Neutrophil (primary cell): ENCODE measurements at regions not wholly inside any gene's neighbourhood (a gene's known extent, or its start where the extent isn't known, plus 50 kb on each side); places are given as distances from the start of the nearest gene placed in this dataset.

ENCODE experiments used
- H3K27ac ChIP-seq: fragments of 200-600 bp; sonication (generic); 2 replicates; pipeline ENCODE4 v1.5.1; 2016; ENCODE audit warnings: mild to moderate bottlenecking, moderate library complexity
- H3K27me3 ChIP-seq: fragments of 200-600 bp; sonication (generic); 2 replicates; pipeline ENCODE4 v1.6.0; 2016; ENCODE audit warnings: mild to moderate bottlenecking
- H3K36me3 ChIP-seq: fragments of 200-600 bp; sonication (generic); 2 replicates; pipeline ENCODE4 v1.5.1; 2017
- H3K4me1 ChIP-seq, 2 experiments: fragments of 200-600 bp in 1 of 2; sonication (generic) in 1 of 2; 1 replicate in 1 of 2; 2 replicates in 1 of 2; pipeline versions ENCODE4 v1.5.1 to v1.6.1; 2013 to 2016; ENCODE audit warnings: low read depth in 1 of 2, low read length in 1 of 2, mild to moderate bottlenecking in 1 of 2, moderate library complexity in 1 of 2; ENCODE audit not compliant: control insufficient read depth in 1 of 2, insufficient read depth in 1 of 2
- H3K4me3 ChIP-seq, 2 experiments: fragments of 200-600 bp in 1 of 2; sonication (generic) in 1 of 2; 1 replicate in 1 of 2; 2 replicates in 1 of 2; pipeline ENCODE4 v1.5.1; 2013 to 2016; ENCODE audit warnings: low read depth in 1 of 2, low read length in 1 of 2, mild to moderate bottlenecking in 1 of 2, moderate library complexity in 1 of 2
- H3K9me3 ChIP-seq: fragments of 200-600 bp; sonication (generic); 2 replicates; pipeline ENCODE4 v1.5.1; 2016
- TF ChIP-seq, protein P1 (sequence below): fragments of 200-600 bp; sonication (generic); IDR thresholded peaks from 2 replicates; pipeline ENCODE4 v1.5.1; 2016; ENCODE audit warnings: antibody characterized with exemption

DNA sequence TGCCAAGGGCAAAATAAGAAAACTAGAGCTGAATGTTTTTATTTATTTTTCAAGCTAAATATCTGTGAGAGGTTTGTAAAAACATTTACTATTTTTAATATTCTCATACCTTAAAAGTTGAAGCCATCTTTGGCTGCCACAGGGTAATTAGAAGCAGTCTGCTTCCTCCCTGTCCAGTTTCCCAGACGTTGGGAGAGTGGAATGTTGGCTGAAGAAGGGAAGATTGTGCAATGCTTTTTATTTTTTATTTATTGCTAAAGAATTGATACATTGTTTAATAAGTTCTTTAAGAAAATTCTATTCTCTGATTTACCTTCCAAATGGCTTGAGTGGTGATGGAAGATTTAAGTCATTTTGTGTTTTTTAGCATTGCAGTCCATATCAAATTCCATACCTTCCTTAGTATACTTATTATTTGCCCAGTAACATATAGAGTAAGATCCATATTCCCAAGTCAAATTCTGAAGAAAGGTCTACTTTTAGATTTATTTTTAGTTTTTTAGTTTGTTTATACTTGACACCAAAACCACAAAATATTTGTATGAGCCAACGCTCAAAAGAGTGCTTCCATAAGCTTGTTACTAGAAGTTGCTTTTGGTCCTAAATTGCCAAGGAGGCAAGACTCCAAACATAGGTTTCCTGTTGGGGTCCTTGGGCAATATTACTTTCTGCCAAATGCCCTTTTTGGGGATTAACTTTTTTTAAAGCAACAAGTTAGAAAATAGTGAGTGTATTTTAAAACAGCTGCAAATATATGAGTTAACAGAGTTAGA lies 124.0 kb upstream of the CPM start:
- H3K9me3 ChIP-seq = no peaks in the 10 kb centered on the region
- no peak overlapping the region for H3K27ac ChIP-seq
- H3K36me3 ChIP-seq = no peaks in the 10 kb centered on the region
- peaks cover 0 to 6% of the 10 kb centered on the region in 2 experiments for H3K4me1 ChIP-seq
- TF ChIP-seq, protein P1, sequence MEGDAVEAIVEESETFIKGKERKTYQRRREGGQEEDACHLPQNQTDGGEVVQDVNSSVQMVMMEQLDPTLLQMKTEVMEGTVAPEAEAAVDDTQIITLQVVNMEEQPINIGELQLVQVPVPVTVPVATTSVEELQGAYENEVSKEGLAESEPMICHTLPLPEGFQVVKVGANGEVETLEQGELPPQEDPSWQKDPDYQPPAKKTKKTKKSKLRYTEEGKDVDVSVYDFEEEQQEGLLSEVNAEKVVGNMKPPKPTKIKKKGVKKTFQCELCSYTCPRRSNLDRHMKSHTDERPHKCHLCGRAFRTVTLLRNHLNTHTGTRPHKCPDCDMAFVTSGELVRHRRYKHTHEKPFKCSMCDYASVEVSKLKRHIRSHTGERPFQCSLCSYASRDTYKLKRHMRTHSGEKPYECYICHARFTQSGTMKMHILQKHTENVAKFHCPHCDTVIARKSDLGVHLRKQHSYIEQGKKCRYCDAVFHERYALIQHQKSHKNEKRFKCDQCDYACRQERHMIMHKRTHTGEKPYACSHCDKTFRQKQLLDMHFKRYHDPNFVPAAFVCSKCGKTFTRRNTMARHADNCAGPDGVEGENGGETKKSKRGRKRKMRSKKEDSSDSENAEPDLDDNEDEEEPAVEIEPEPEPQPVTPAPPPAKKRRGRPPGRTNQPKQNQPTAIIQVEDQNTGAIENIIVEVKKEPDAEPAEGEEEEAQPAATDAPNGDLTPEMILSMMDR = no peak
- H3K4me3 ChIP-seq = no peak overlapping the region
- H3K27me3 ChIP-seq = no peaks in the 10 kb centered on the region

DNA sequence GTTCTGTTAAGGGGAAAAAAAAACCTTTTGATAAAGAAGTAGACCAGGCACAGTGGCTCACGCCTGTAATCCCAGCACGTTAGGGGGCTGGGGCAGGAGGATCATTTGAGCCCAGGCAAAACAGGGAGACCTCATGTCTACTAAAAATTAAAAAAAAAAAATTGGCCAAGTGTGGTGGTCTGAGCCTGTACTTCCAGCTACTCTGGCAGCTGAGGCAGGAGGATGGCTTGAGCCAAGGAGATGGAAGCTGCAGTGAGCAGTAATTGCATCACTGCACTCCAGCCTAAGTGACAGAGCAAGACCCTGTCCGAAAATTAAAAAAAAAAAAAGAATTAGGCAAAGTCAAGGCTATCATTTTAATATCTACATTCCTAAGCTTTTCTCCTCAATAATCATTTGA lies 124.8 kb upstream of the CPM start:
- no peaks in the 10 kb centered on the region for H3K36me3 ChIP-seq

DNA sequence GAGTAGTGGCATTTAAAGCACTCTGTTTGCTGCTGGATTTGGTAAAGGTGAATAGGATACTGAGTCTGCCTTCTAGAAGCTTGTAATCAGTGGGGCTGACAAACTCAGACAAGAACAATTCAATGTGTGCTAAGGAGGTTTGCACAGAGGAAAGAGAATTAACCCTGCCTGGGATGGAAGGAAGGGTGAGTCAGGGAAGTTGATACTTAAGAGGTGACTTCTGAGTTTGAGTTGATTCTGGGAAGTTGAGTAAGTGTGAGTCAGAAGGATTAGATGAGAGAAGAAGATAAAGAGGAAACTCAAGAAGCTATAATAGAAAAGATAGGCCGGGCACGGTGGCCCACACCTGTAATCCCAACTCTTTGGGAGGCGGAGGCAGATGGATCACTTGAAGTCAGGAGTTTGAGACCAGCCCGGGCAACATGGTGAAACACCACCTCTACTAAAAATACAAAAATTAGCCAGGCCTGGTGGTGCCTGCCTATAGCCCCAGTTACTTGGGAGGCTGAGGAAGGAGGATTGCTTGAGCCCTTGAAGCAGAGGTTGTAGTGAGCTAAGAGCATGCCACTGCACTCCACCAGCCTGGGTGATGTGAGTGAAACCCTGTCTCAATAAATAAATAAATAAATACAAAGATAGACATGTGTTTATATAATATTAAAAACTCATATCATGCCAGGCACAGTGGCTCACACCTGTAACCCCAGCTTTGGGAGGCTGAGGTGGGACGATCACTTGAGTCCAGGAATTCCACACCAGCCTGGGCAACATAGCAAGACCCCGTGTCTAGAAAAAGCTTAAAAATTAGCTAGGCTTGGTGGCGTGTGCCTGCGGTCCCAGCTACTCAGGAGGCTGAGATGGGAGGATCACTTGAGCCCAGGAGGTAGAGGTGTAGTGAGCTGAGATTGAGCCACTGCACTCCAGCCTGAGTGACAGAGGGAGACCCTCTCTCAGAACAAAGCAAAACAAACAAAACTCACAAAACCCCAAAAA lies 126.8 kb upstream of the CPM start:
- no peak overlapping the region for H3K27ac ChIP-seq
- H3K27me3 ChIP-seq = no peaks in the 10 kb centered on the region
- no peaks in the 10 kb centered on the region for H3K36me3 ChIP-seq
- H3K4me1 ChIP-seq = peaks cover 0 to 6% of the 10 kb centered on the region in 2 experiments
- TF ChIP-seq, protein P1 = no peak
- H3K4me3 ChIP-seq = no peak overlapping the region
- H3K9me3 ChIP-seq = no peaks in the 10 kb centered on the region

More for the DNA sequence above, 124.8 kb upstream of the CPM start:
- no peak overlapping the region for H3K4me3 ChIP-seq
- peaks cover 0 to 6% of the 10 kb centered on the region in 2 experiments for H3K4me1 ChIP-seq
- no peaks in the 10 kb centered on the region for H3K27me3 ChIP-seq
- H3K9me3 ChIP-seq = no peaks in the 10 kb centered on the region
- H3K27ac ChIP-seq = no peak overlapping the region
- TF ChIP-seq, protein P1 = no peak

DNA sequence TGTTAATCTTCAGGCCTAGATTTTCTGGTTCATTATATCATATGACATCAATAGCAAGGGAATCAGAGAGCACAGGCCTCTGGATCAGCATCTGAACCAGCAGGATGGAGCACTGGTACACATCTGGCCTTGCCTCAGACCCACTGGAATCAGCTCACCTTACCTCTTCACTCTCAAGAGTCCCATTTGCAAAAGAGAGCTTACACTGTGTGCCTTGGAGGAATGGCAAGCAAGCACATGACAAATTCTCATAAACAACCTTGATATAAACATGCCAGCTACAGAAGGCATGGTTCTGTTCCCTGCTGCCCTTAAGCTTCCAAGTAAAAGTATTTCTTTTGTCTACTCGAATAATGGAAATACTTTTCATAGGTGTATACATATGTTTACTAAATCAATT lies 128.6 kb upstream of the CPM start:
- TF ChIP-seq, protein P1 = no peak
- H3K27ac ChIP-seq = no peak overlapping the region
- H3K9me3 ChIP-seq = no peaks in the 10 kb centered on the region
- no peaks in the 10 kb centered on the region for H3K4me1 ChIP-seq
- H3K27me3 ChIP-seq = no peaks in the 10 kb centered on the region
- H3K4me3 ChIP-seq = no peak overlapping the region
- no peaks in the 10 kb centered on the region for H3K36me3 ChIP-seq

DNA sequence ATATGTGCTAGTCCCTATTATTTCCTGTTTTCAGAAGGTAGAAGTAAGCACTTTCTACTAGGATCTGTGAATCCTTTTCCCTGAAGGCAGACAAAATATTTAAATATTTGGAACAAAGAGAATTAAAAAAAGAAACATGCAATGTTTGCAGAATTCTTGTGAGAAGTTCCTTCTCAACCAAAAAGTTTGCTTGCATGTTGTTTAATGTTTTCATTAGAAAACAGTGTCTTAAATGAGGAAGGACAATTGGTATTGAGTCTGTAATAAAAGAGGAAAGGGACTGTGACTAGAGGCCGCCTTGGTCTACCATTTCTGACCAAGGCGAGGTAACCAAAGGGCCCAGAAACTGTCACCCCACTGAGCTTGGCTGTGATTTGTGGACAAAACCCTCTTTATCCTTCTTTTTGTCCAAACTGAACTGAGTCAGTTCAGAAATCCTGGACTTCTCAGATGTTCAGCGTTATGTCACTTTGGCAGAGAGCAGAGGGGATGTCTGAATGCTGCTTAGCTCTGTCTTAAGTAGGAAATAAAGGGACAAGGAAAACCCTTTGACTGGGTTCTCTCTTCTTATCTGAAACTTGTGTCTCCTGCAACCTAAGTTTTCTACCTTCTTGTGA lies 129.8 kb upstream of the CPM start:
- H3K36me3 ChIP-seq = no peaks in the 10 kb centered on the region
- TF ChIP-seq, protein P1 = no peak
- H3K27ac ChIP-seq = no peak overlapping the region
- H3K4me1 ChIP-seq = no peaks in the 10 kb centered on the region
- H3K9me3 ChIP-seq = no peaks in the 10 kb centered on the region
- no peaks in the 10 kb centered on the region for H3K27me3 ChIP-seq
- H3K4me3 ChIP-seq = no peak overlapping the region
